Body of pancreas (tissue), 4 donors: ENCODE measurements at regions not wholly inside any gene's neighbourhood (a gene's known extent, or its start where the extent isn't known, plus 50 kb on each side); places are given as distances from the start of the nearest gene placed in this dataset.

Experiments used
- POLR2A ChIP-seq, 3 donors: fragments of 450-650 bp; IDR thresholded peaks; one replicate each; pipeline ENCODE4 v1.6.1; 2016; ENCODE audit warnings: antibody characterized with exemption in 3 of 3, mild to moderate bottlenecking in 2 of 3
- TF ChIP-seq, protein P1 (sequence below), 7 experiments: fragments of 450-650 bp in 4 of 7; fragments of 200-600 bp in 3 of 7; sonication (generic) in 3 of 7; IDR thresholded peaks; one replicate each; pipeline ENCODE4 v1.5.1; 2016 to 2019; ENCODE audit warnings: antibody characterized with exemption in 7 of 7

DNA sequence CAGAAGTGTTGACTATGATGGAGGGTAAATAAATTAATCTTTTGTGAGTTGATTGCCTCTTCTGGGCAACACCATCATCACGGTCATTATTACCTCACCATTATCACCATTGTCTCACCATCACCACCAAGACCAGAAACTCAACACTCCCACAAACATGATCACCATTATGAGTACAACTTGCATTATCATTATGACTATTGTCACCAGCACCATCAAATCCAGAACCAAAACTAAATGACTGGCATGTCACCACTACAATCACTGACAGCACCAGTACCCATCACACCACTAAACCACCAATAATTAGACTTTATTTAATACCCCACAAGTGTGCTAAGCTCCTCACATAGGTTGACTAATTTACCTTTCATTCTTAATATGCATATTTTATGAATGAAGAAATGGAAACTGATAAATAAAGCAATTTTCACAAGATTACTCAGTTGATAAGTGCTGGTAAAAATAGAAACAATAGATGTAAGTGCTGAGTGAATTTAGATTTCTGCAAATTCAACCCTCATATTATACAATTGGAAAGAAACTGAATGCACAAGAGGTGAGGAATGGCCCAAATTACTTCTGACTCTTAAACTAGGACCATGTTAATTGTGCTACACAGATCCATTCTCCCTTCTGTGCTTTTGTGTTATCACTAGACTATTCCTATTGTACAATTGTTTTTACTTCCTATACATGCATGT is 517.8 kb upstream of the PAPPA start:
- TF ChIP-seq, protein P1, sequence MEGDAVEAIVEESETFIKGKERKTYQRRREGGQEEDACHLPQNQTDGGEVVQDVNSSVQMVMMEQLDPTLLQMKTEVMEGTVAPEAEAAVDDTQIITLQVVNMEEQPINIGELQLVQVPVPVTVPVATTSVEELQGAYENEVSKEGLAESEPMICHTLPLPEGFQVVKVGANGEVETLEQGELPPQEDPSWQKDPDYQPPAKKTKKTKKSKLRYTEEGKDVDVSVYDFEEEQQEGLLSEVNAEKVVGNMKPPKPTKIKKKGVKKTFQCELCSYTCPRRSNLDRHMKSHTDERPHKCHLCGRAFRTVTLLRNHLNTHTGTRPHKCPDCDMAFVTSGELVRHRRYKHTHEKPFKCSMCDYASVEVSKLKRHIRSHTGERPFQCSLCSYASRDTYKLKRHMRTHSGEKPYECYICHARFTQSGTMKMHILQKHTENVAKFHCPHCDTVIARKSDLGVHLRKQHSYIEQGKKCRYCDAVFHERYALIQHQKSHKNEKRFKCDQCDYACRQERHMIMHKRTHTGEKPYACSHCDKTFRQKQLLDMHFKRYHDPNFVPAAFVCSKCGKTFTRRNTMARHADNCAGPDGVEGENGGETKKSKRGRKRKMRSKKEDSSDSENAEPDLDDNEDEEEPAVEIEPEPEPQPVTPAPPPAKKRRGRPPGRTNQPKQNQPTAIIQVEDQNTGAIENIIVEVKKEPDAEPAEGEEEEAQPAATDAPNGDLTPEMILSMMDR (IDR thresholded peaks at IDR 0.05): no peak
- no peak for TF ChIP-seq POLR2A (IDR thresholded peaks at IDR 0.05)
